SK-N-SH (cell line): ENCODE measurements at regions not wholly inside any gene's neighbourhood (a gene's known extent, or its start where the extent isn't known, plus 50 kb on each side); places are given as distances from the start of the nearest gene placed in this dataset.

Experiments
- CTCF ChIA-PET: fragments of 300-600, 350-600 bp; formaldehyde crosslinking; extraction: SDS; loops from one replicate; lab custom pipeline; 2021; lab: Yijun Ruan, JAX
- POLR2A ChIA-PET: fragments of 350-600 bp; sonication (Branson Sonifier 250); formaldehyde crosslinking; extraction: SDS; loops from one replicate; lab custom pipeline; 2020; ENCODE audit warnings: antibody characterized with exemption, inconsistent platforms; lab: Yijun Ruan, JAX
- DNase-seq: peaks from one replicate; pipeline ENCODE4 v3.0.0; 2012
- H2AFZ ChIP-seq: fragments of 200-600 bp; sonication (generic); 2 replicates; pipeline ENCODE4 v1.8.1; 2016; ENCODE audit warnings: antibody characterized with exemption, mild to moderate bottlenecking, low read depth
- H3F3A ChIP-seq: fragments of 200-600 bp; sonication (generic); replicated peaks from 2 replicates; pipeline ENCODE3; 2016; ENCODE audit warnings: antibody characterized with exemption, mild to moderate bottlenecking; ENCODE audit not compliant: insufficient read depth
- H3K27ac ChIP-seq, 2 experiments: fragments of 200-500 bp in 1 of 2; fragments of 200-600 bp in 1 of 2; sonication (Bioruptor generic) in 1 of 2; sonication (generic), shearing (Covaris generic) in 1 of 2; 2 replicates each; pipeline versions ENCODE4 v1.5.1 to v1.6.1; 2014 to 2016; ENCODE audit warnings: low read depth in 2 of 2, inconsistent platforms in 1 of 2, low read length in 1 of 2, mild to moderate bottlenecking in 1 of 2, mixed read lengths in 1 of 2
- H3K27me3 ChIP-seq: fragments of 200-600 bp; sonication (generic), shearing (Covaris generic); 2 replicates; pipeline ENCODE4 v1.6.1; 2016; ENCODE audit warnings: mixed run types; ENCODE audit not compliant: insufficient read depth
- H3K36me3 ChIP-seq, 2 experiments: fragments of 200-500 bp in 1 of 2; fragments of 200-600 bp in 1 of 2; sonication (Bioruptor generic) in 1 of 2; sonication (generic) in 1 of 2; replicated peaks in 1 of 2; 2 replicates each; pipeline versions ENCODE3 to v1.5.1; 2014 to 2016; ENCODE audit warnings: low read length in 1 of 2, mild to moderate bottlenecking in 1 of 2; ENCODE audit not compliant: insufficient read depth in 2 of 2, control insufficient read depth in 1 of 2
- H3K4me1 ChIP-seq, 2 experiments: fragments of 200-500 bp in 1 of 2; fragments of 200-600 bp in 1 of 2; sonication (Bioruptor generic) in 1 of 2; sonication (generic), shearing (Covaris generic) in 1 of 2; 2 replicates each; pipeline versions ENCODE4 v1.5.1 to v1.6.1; 2014 to 2016; ENCODE audit warnings: low read depth in 1 of 2, low read length in 1 of 2, mixed run types in 1 of 2; ENCODE audit not compliant: insufficient read depth in 2 of 2, control insufficient read depth in 1 of 2
- H3K4me2 ChIP-seq: fragments of 200-600 bp; sonication (generic), shearing (Covaris generic); 2 replicates; pipeline ENCODE4 v1.6.1; 2017; ENCODE audit warnings: mixed run types
- H3K4me3 ChIP-seq, 2 experiments: fragments of 200-500 bp in 1 of 2; fragments of 200-600 bp in 1 of 2; sonication (Bioruptor generic) in 1 of 2; sonication (generic), shearing (Covaris generic) in 1 of 2; 2 replicates each; pipeline versions ENCODE4 v1.5.1 to v1.8.1; 2014 to 2016; ENCODE audit warnings: low read depth in 2 of 2, inconsistent platforms in 1 of 2, low read length in 1 of 2, mild to moderate bottlenecking in 1 of 2, mixed read lengths in 1 of 2, moderate library complexity in 1 of 2
- H3K79me2 ChIP-seq: fragments of 200-600 bp; sonication (generic); 2 replicates; pipeline ENCODE4 v1.8.1; 2017; ENCODE audit warnings: mild to moderate bottlenecking; ENCODE audit not compliant: insufficient read depth
- H3K9ac ChIP-seq: fragments of 200-600 bp; sonication (generic); 2 replicates; pipeline ENCODE4 v1.6.1; 2017; ENCODE audit warnings: mixed run types
- H3K9me2 ChIP-seq: fragments of 200-600 bp; sonication (generic); 2 replicates; pipeline ENCODE4 v1.6.1; 2017; ENCODE audit warnings: mixed run types
- H3K9me3 ChIP-seq: fragments of 200-600 bp; sonication (generic); 2 replicates; pipeline ENCODE4 v1.6.1; 2017; ENCODE audit warnings: mixed run types, mild to moderate bottlenecking, moderate library complexity
- H4K20me1 ChIP-seq: fragments of 200-600 bp; sonication (generic); 2 replicates; pipeline ENCODE4 v1.6.1; 2017; ENCODE audit warnings: mild to moderate bottlenecking, mixed run types; ENCODE audit not compliant: insufficient read depth
- CHD2 ChIP-seq: fragments of 150-350 bp; IDR thresholded peaks from 2 replicates; pipeline ENCODE4 v1.6.1; 2018; ENCODE audit warnings: low read length; ENCODE audit not compliant: partially characterized antibody
- CTCF ChIP-seq: fragments of 200-600 bp; sonication (generic); IDR thresholded peaks from 2 replicates; pipeline ENCODE4 v1.6.1; 2017; ENCODE audit warnings: antibody characterized with exemption, mild to moderate bottlenecking, moderate library complexity
- FOSL2 ChIP-seq: IDR thresholded peaks from 2 replicates; pipeline ENCODE4 v1.4.0; 2012; ENCODE audit warnings: low read depth, mild to moderate bottlenecking, moderate library complexity, borderline replicate concordance
- FOXM1 ChIP-seq: IDR thresholded peaks from 2 replicates; pipeline ENCODE4 v1.4.0; 2012; ENCODE audit warnings: low read depth, mild to moderate bottlenecking
- GATA2 ChIP-seq: sonication (generic); formaldehyde crosslinking; IDR thresholded peaks from 2 replicates; pipeline ENCODE4 v1.5.0; 2020; ENCODE audit warnings: mild to moderate bottlenecking, missing genetic modification reagents
- IRF3 ChIP-seq: fragments of 150-350 bp; IDR thresholded peaks from 2 replicates; pipeline ENCODE4 v1.6.1; 2016; ENCODE audit warnings: mild to moderate bottlenecking, low read depth, low read length
- REST ChIP-seq: IDR thresholded peaks from 2 replicates; pipeline ENCODE4 v1.6.1; 2012; ENCODE audit warnings: mild to moderate bottlenecking, low read depth, low read length, moderate library complexity
- TCF12 ChIP-seq: IDR thresholded peaks from 2 replicates; pipeline ENCODE4 v1.4.0; 2012
- USF1 ChIP-seq: IDR thresholded peaks from 2 replicates; pipeline ENCODE4 v1.4.0; 2012; ENCODE audit warnings: low read depth, borderline replicate concordance
- WGBS: methylation state at CpG from one replicate; pipeline ENCODE4 v1.1.6; 2017; ENCODE audit warnings: low lambda C conversion rate; 5-methylcytosine and 5-hydroxymethylcytosine counted together

- Histone ChIP-seq H3F3A (no peaks in the 10 kb centered on the region), H3K4me1 (peaks cover 0 to 4% of the 10 kb centered on the region in 2 experiments; a peak in 1 of 4 replicates), H3K79me2 (no peaks in the 10 kb centered on the region), H2AFZ (no peak overlapping the region), H3K9me2 (no peaks in the 10 kb centered on the region), H3K4me2 (no peak overlapping the region), H3K9me3 (no peaks in the 10 kb centered on the region), H3K27me3 (no peaks in the 10 kb centered on the region), H3K4me3 (no peak overlapping the region), H3K27ac (no peak overlapping the region), H3K36me3 (no peaks in the 10 kb centered on the region), H4K20me1 (no peaks in the 10 kb centered on the region), H3K9ac (no peak overlapping the region)
- 68% methylated on average over 5 of the region's 10 CpGs for WGBS
- TF ChIP-seq FOXM1 = no peak
- ChIA-PET POLR2A (no interaction called here), CTCF (no interaction called here)
- DNase-seq = no peak
Measured at GRCh38 chr5:173794901-173795416, 93.2 kb upstream of the CPEB4 start.

GRCh38 chr5:173795601-173796000 lies 92.5 kb upstream of the CPEB4 start:
- no peak overlapping the region for H3K9ac ChIP-seq
- TF ChIP-seq CTCF (no peak), IRF3 (no peak)
- TF ChIP-seq, all 33 proteins: peak for 0
- no peak overlapping the region for H2AFZ ChIP-seq
- WGBS = 30% methylated on average over 1 of the region's 1 CpG
- no peaks in the 10 kb centered on the region for H3F3A ChIP-seq
- no peaks in the 10 kb centered on the region for H3K79me2 ChIP-seq
- no peaks in the 10 kb centered on the region for H3K36me3 ChIP-seq
- H3K4me2 ChIP-seq = no peak overlapping the region
- H3K27me3 ChIP-seq = no peaks in the 10 kb centered on the region
- ChIA-PET POLR2A (no interaction called here), CTCF (no interaction called here)
- no peak overlapping the region for H3K4me3 ChIP-seq
- no peak for DNase-seq
- H3K9me2 ChIP-seq = no peaks in the 10 kb centered on the region
- H3K4me1 ChIP-seq = peaks cover 0 to 4% of the 10 kb centered on the region in 2 experiments; a peak in 1 of 4 replicates
- no peaks in the 10 kb centered on the region for H3K9me3 ChIP-seq
- no peak overlapping the region for H3K27ac ChIP-seq
- H4K20me1 ChIP-seq = no peaks in the 10 kb centered on the region

GRCh38 chr5:173796721-173797495 lies 91.2 kb upstream of the CPEB4 start:
- H3K79me2 ChIP-seq = no peaks in the 10 kb centered on the region
- H3F3A ChIP-seq = no peaks in the 10 kb centered on the region
- H3K9ac ChIP-seq = no peak overlapping the region
- no peak overlapping the region for H3K27ac ChIP-seq
- no peaks in the 10 kb centered on the region for H3K9me2 ChIP-seq
- H3K9me3 ChIP-seq = no peaks in the 10 kb centered on the region
- WGBS = 74% methylated on average over 9 of the region's 9 CpGs
- H3K4me2 ChIP-seq = no peak overlapping the region
- DNase-seq = no peak
- no peaks in the 10 kb centered on the region for H3K36me3 ChIP-seq
- no peak overlapping the region for H2AFZ ChIP-seq
- peaks cover 0 to 4% of the 10 kb centered on the region in 2 experiments; a peak in 1 of 4 replicates for H3K4me1 ChIP-seq
- POLR2A ChIA-PET = no interaction called here
- H3K27me3 ChIP-seq = no peaks in the 10 kb centered on the region
- CTCF ChIA-PET = no interaction called here
- no peak overlapping the region for H3K4me3 ChIP-seq
- H4K20me1 ChIP-seq = no peaks in the 10 kb centered on the region
- TF ChIP-seq FOSL2 (no peak), GATA2 (no peak), TCF12 (no peak), CTCF (no peak), CHD2 (no peak), USF1 (no peak), REST (no peak)
